CD4-positive, alpha-beta T cell treated with Interleukin-17A for 1 hour (primary cell): ENCODE measurements at regions not wholly inside any gene's neighbourhood (a gene's known extent, or its start where the extent isn't known, plus 50 kb on each side); places are given as distances from the start of the nearest gene placed in this dataset.

ENCODE experiments used
- DNase-seq: peaks from one replicate; pipeline ENCODE4 v3.0.0-alpha.2; 2020

GRCh38 chr2:106572541-106573450 lies 85.6 kb downstream of the CD8B2 start:
- DNase-seq: no peak

GRCh38 chr2:106573773-106574172 lies 86.6 kb downstream of the CD8B2 start:
- no peak for DNase-seq

GRCh38 chr2:106575955-106576354 lies 88.8 kb downstream of the CD8B2 start:
- DNase-seq: no peak

- no peak for DNase-seq
These were observed 90.1 kb downstream of the CD8B2 start for GRCh38 chr2:106577255-106577651.

- no peak for DNase-seq
These were observed 92.6 kb downstream of the CD8B2 start for GRCh38 chr2:106579750-106580197.

- DNase-seq: no peak
These were observed 93.1 kb downstream of the CD8B2 start for GRCh38 chr2:106580241-106580640.

- DNase-seq: no peak
These were observed 94.2 kb downstream of the CD8B2 start for GRCh38 chr2:106581328-106581727.

- DNase-seq: no peak
These were observed 94.6 kb downstream of the CD8B2 start for GRCh38 chr2:106581755-106582147.

- DNase-seq: peak; percentile 62
These were observed 95.3 kb downstream of the CD8B2 start for GRCh38 chr2:106582148-106583143.

- DNase-seq: no peak
These were observed 97.3 kb downstream of the CD8B2 start for GRCh38 chr2:106584304-106584954.

GRCh38 chr2:106596844-106597243 lies 109.7 kb downstream of the CD8B2 start:
- DNase-seq: no peak

- DNase-seq: no peak
These were observed 112.4 kb downstream of the CD8B2 start for GRCh38 chr2:106599540-106599939.

- DNase-seq: no peak
These were observed 114.9 kb downstream of the CD8B2 start for GRCh38 chr2:106602042-106602441.

GRCh38 chr2:106606652-106607051 lies 119.5 kb downstream of the CD8B2 start:
- DNase-seq: no peak

GRCh38 chr2:106607371-106607770 lies 120.2 kb downstream of the CD8B2 start:
- DNase-seq: no peak

GRCh38 chr2:106609780-106610179 lies 122.6 kb downstream of the CD8B2 start:
- DNase-seq: no peak

- DNase-seq: no peak
These were observed 127.5 kb downstream of the CD8B2 start for GRCh38 chr2:106614511-106615291.

- DNase-seq: no peak
These were observed 131.4 kb downstream of the CD8B2 start for GRCh38 chr2:106618614-106619013.

- no peak for DNase-seq
These were observed 136.3 kb downstream of the CD8B2 start for GRCh38 chr2:106623456-106623855.

- DNase-seq: no peak
These were observed 137.7 kb downstream of the CD8B2 start for GRCh38 chr2:106624787-106625380.

GRCh38 chr2:106628377-106628776 lies 141.2 kb downstream of the CD8B2 start:
- no peak for DNase-seq

GRCh38 chr2:106629981-106630380 lies 142.8 kb downstream of the CD8B2 start:
- no peak for DNase-seq
